Left lung (tissue), 4 donors: ENCODE measurements at regions not wholly inside any gene's neighbourhood (a gene's known extent, or its start where the extent isn't known, plus 50 kb on each side); places are given as distances from the start of the nearest gene placed in this dataset.

ENCODE experiments used
- ATAC-seq: fragments of 200-7000 bp; cut with Tn5 transposase; one replicate; pipeline ENCODE4 v1.9.1; 2020; ENCODE audit warnings: moderate library complexity
- DNase-seq, 4 donors: peaks; one replicate each; pipeline ENCODE4 v3.0.0-alpha.2; 2013 to 2020
- H3K27ac ChIP-seq, 2 donors: fragments of 200-600 bp; sonication (generic) in 1 of 2; one replicate each; pipeline versions ENCODE4 v1.5.0 to v1.8.0; 2020 to 2021
- H3K27me3 ChIP-seq, 2 donors: fragments of 200-600 bp; sonication (generic) in 1 of 2; one replicate each; pipeline versions ENCODE4 v1.5.0 to v1.8.0; 2020 to 2021
- H3K36me3 ChIP-seq, 2 donors: fragments of 200-600 bp; sonication (generic) in 1 of 2; one replicate each; pipeline versions ENCODE4 v1.5.0 to v1.8.0; 2020 to 2021
- H3K4me1 ChIP-seq, 2 donors: fragments of 200-600 bp; one replicate each; pipeline ENCODE4 v1.8.0; 2021
- H3K4me3 ChIP-seq, 2 donors: fragments of 200-600 bp; sonication (generic) in 1 of 2; one replicate each; pipeline versions ENCODE4 v1.5.0 to v1.8.0; 2020 to 2021; ENCODE audit warnings: mild to moderate bottlenecking in 1 of 2
- H3K9me3 ChIP-seq, 2 donors: fragments of 200-600 bp; sonication (generic) in 1 of 2; one replicate each; pipeline versions ENCODE4 v1.5.0 to v1.8.0; 2020 to 2021
- CTCF ChIP-seq, 2 donors: fragments of 200-600 bp; sonication (generic) in 1 of 2; IDR thresholded peaks; one replicate each; pipeline versions ENCODE4 v1.5.0 to v1.8.0; 2021; ENCODE audit warnings: antibody characterized with exemption in 2 of 2
- intact Hi-C, 2 donors: fragments of 100-400 bp; cut with DNase I; formaldehyde crosslinking; loops; one replicate each; pipeline versions ENCODE4 v1.11.2 to v1.14.2; 2022
- donor health status: DM: no; HTN: yes; CAD: no.
- donor health status: DM: no; HTN: no; CAD: no.

- Histone ChIP-seq H3K27me3 (no peaks in the 10 kb centered on the region), H3K36me3 (no peaks in the 10 kb centered on the region), H3K4me3 (no peak overlapping the region), H3K4me1 (no peaks in the 10 kb centered on the region), H3K9me3 (no peaks in the 10 kb centered on the region), H3K27ac (no peak overlapping the region)
- intact Hi-C loops, result no loop called here
- DNase-seq (no peak), ATAC-seq (no peak)
- no peak for TF ChIP-seq CTCF (IDR thresholded peaks at IDR 0.05)
Observed at GRCh38 chr5:165712011-165712410, 2206.6 kb downstream of the MAT2B start.

- Histone ChIP-seq H3K36me3 (no peaks in the 10 kb centered on the region), H3K4me3 (no peak overlapping the region), H3K4me1 (no peaks in the 10 kb centered on the region), H3K9me3 (no peaks in the 10 kb centered on the region), H3K27me3 (no peaks in the 10 kb centered on the region), H3K27ac (no peak overlapping the region)
- intact Hi-C loops, result no loop called here
- DNase-seq (no peak), ATAC-seq (no peak)
- no peak for TF ChIP-seq CTCF (IDR thresholded peaks at IDR 0.05)
Observed at GRCh38 chr5:165714598-165714997, 2209.2 kb downstream of the MAT2B start.

GRCh38 chr5:165720901-165721300, 2215.5 kb downstream of the MAT2B start:
- H3K27me3 ChIP-seq, result no peaks in the 10 kb centered on the region
- no peak for TF ChIP-seq CTCF (IDR thresholded peaks at IDR 0.05)
- no peak overlapping the region for H3K4me3 ChIP-seq
- intact Hi-C loops, result no loop called here
- no peaks in the 10 kb centered on the region for H3K4me1 ChIP-seq
- DNase-seq (no peak), ATAC-seq (no peak)
- no peaks in the 10 kb centered on the region for H3K36me3 ChIP-seq
- no peaks in the 10 kb centered on the region for H3K9me3 ChIP-seq
- H3K27ac ChIP-seq, result no peak overlapping the region

GRCh38 chr5:165722401-165722800, 2217.0 kb downstream of the MAT2B start:
- Histone ChIP-seq H3K36me3 (no peaks in the 10 kb centered on the region), H3K4me1 (no peaks in the 10 kb centered on the region), H3K9me3 (peaks cover 0 to 2% of the 10 kb centered on the region in 2 donors), H3K4me3 (no peak overlapping the region), H3K27ac (no peak overlapping the region), H3K27me3 (no peaks in the 10 kb centered on the region)
- DNase-seq (no peak), ATAC-seq (no peak)
- no peak for TF ChIP-seq CTCF (IDR thresholded peaks at IDR 0.05)
- intact Hi-C loops, result no loop called here

GRCh38 chr5:165723931-165724330, 2218.5 kb downstream of the MAT2B start:
- ATAC-seq, result no peak
- TF ChIP-seq CTCF (IDR thresholded peaks at IDR 0.05), result no peak
- no peak for DNase-seq
- H3K27me3 ChIP-seq, result no peaks in the 10 kb centered on the region
- H3K4me3 ChIP-seq, result no peak overlapping the region
- H3K36me3 ChIP-seq, result no peaks in the 10 kb centered on the region
- intact Hi-C loops, result no loop called here
- H3K4me1 ChIP-seq, result no peaks in the 10 kb centered on the region
- no peak overlapping the region for H3K27ac ChIP-seq
- H3K9me3 ChIP-seq, result peaks cover 0 to 2% of the 10 kb centered on the region in 2 donors
